ENCODE measurements at regions not wholly inside any gene's neighbourhood (a gene's known extent, or its start where the extent isn't known, plus 50 kb on each side); places are given as distances from the start of the nearest gene placed in this dataset.

GRCh38 chr10:64210211-64210610 is 689.0 kb downstream of the REEP3 start (continued):
- no peak for TF ChIP-seq REST (tag by site-specific recombination; IDR thresholded peaks at IDR 0.05)
- TF ChIP-seq ZBTB20 (tag by site-specific recombination; IDR thresholded peaks at IDR 0.05) = no peak
- no peak for TF ChIP-seq CTCF (tag by site-specific recombination; IDR thresholded peaks at IDR 0.05)
- TF ChIP-seq ZNF610 (tag by site-specific recombination; IDR thresholded peaks at IDR 0.05; ENCODE audit: borderline replicate concordance) = no peak
- no peak for TF ChIP-seq ZNF585B (tag by site-specific recombination; IDR thresholded peaks at IDR 0.05)
- TF ChIP-seq ZNF707 (tag by site-specific recombination; IDR thresholded peaks at IDR 0.05) = no peak
- TF ChIP-seq ZNF626 (tag by site-specific recombination; IDR thresholded peaks at IDR 0.05) = no peak
- no peak for TF ChIP-seq RBAK (tag by site-specific recombination; IDR thresholded peaks at IDR 0.05)
- no peak for TF ChIP-seq MYNN (tag by site-specific recombination; IDR thresholded peaks at IDR 0.05; ENCODE audit: borderline replicate concordance)
- no peak for TF ChIP-seq ZBTB26 (tag by site-specific recombination; optimal IDR thresholded peaks at IDR 0.05)
- no peak for TF ChIP-seq EGR2 (tag by site-specific recombination; IDR thresholded peaks at IDR 0.05; ENCODE audit: low read depth)
- TF ChIP-seq FEZF1 (tag by site-specific recombination; IDR thresholded peaks at IDR 0.05) = no peak
- no peak for TF ChIP-seq ZFHX2 (tag by site-specific recombination; conservative IDR thresholded peaks at IDR 0.05)

- ChIA-PET CTCF (no interaction called here), POLR2A (no interaction called here)
- Histone ChIP-seq H3K4me1 (ENCODE audit: control insufficient read depth, insufficient read depth, low read length) (no peaks in the 10 kb centered on the region), H3K4me3 (ENCODE audit: low read depth, low read length) (no peak overlapping the region), H3K27ac (ENCODE audit: extremely low read depth, low read depth, low read length) (no peak overlapping the region), H3K36me3 (ENCODE audit: control insufficient read depth in 2 of 2, insufficient read depth in 1 of 2, low read length in 2 of 2) (no peaks in the 10 kb centered on the region), H3K9me3 (ENCODE audit: control insufficient read depth, insufficient read depth, low read depth, low read length) (no peaks in the 10 kb centered on the region)
- no peak for TF ChIP-seq ZNF48 (tag by site-specific recombination; IDR thresholded peaks at IDR 0.05)
- TF ChIP-seq ZNF174 (tag by site-specific recombination; IDR thresholded peaks at IDR 0.05) = no peak
- TF ChIP-seq ZNF148 (tag by site-specific recombination; IDR thresholded peaks at IDR 0.05; ENCODE audit: borderline replicate concordance) = no peak
- no peak for TF ChIP-seq ZBTB6 (tag by site-specific recombination; IDR thresholded peaks at IDR 0.05)
- no peak for TF ChIP-seq ZNF514 (tag by site-specific recombination; IDR thresholded peaks at IDR 0.05)
- TF ChIP-seq ZNF830 (tag by site-specific recombination; IDR thresholded peaks at IDR 0.05; ENCODE audit: low read depth) = no peak
- no peak for TF ChIP-seq ZIC2 (tag by site-specific recombination; IDR thresholded peaks at IDR 0.05)
- no peak for TF ChIP-seq HOXD13 (CRISPR knock-in tag; IDR thresholded peaks at IDR 0.05; ENCODE audit: borderline replicate concordance)
- TF ChIP-seq ZNF837 (tag by site-specific recombination; IDR thresholded peaks at IDR 0.05) = no peak
- TF ChIP-seq ZNF747 (tag by site-specific recombination; IDR thresholded peaks at IDR 0.05) = no peak
- TF ChIP-seq ZNF549 (tag by site-specific recombination; IDR thresholded peaks at IDR 0.05) = no peak
- TF ChIP-seq ZNF311 (tag by site-specific recombination; IDR thresholded peaks at IDR 0.05; ENCODE audit: borderline replicate concordance) = no peak
- TF ChIP-seq ZBTB20 (tag by site-specific recombination; IDR thresholded peaks at IDR 0.05) = no peak
- TF ChIP-seq ZNF18 (tag by site-specific recombination; IDR thresholded peaks at IDR 0.05) = no peak
- no peak for TF ChIP-seq ZNF426 (tag by site-specific recombination; IDR thresholded peaks at IDR 0.05)
Measured at GRCh38 chr10:64211466-64211865, 690.3 kb downstream of the REEP3 start.
